Fibroblast of lung (primary cell): ENCODE measurements at regions not wholly inside any gene's neighbourhood (a gene's known extent, or its start where the extent isn't known, plus 50 kb on each side); places are given as distances from the start of the nearest gene placed in this dataset.

Experiments used
- DNase-seq, 2 donors: peaks; one replicate each; pipeline versions ENCODE4 v3.0.0 to v3.0.0-alpha.2; 2010; ENCODE audit warnings: low read depth in 2 of 2
- H2AFZ ChIP-seq: 2 replicates; pipeline ENCODE4 v1.5.1; 2012; ENCODE audit warnings: low read length, control low read depth, inconsistent platforms
- H3K27ac ChIP-seq: 2 replicates; pipeline ENCODE4 v1.5.1; 2011; ENCODE audit warnings: low read length, control low read depth; ENCODE audit not compliant: insufficient read depth
- H3K27me3 ChIP-seq: 2 replicates; pipeline ENCODE4 v1.5.1; 2011; ENCODE audit warnings: mild to moderate bottlenecking, low read length; ENCODE audit not compliant: control insufficient read depth, insufficient read depth
- H3K36me3 ChIP-seq: 2 replicates; pipeline ENCODE4 v1.5.1; 2011; ENCODE audit warnings: low read length; ENCODE audit not compliant: control insufficient read depth, insufficient read depth
- H3K4me1 ChIP-seq: 2 replicates; pipeline ENCODE4 v1.5.1; 2011; ENCODE audit warnings: low read length; ENCODE audit not compliant: control insufficient read depth, insufficient read depth; ENCODE audit errors: extremely low read depth
- H3K4me2 ChIP-seq: 2 replicates; pipeline ENCODE4 v1.5.1; 2011; ENCODE audit warnings: low read length, control low read depth; ENCODE audit not compliant: insufficient read depth; ENCODE audit errors: extremely low read depth
- H3K4me3 ChIP-seq, 4 experiments: fragments of 200-600 bp in 1 of 4; sonication (generic) in 1 of 4; replicated peaks in 1 of 4; 2 replicates each; pipeline ENCODE4 v1.5.1; 2011 to 2016; ENCODE audit warnings: low read length in 4 of 4, low read depth in 3 of 4, mild to moderate bottlenecking in 3 of 4, control low read depth in 2 of 4, inconsistent platforms in 1 of 4, mixed read lengths in 1 of 4; ENCODE audit not compliant: insufficient read depth in 1 of 4; ENCODE audit errors: control extremely low read depth in 1 of 4
- H3K79me2 ChIP-seq: 2 replicates; pipeline ENCODE4 v1.5.1; 2012; ENCODE audit warnings: mild to moderate bottlenecking, low read length, inconsistent platforms; ENCODE audit not compliant: control insufficient read depth, insufficient read depth
- H3K9ac ChIP-seq: 2 replicates; pipeline ENCODE4 v1.5.1; 2011; ENCODE audit warnings: mild to moderate bottlenecking, low read length, control low read depth; ENCODE audit not compliant: insufficient read depth
- H3K9me3 ChIP-seq: 2 replicates; pipeline ENCODE4 v1.5.1; 2012; ENCODE audit warnings: low read depth, low read length; ENCODE audit not compliant: control insufficient read depth, insufficient read depth
- H4K20me1 ChIP-seq: 2 replicates; pipeline ENCODE4 v1.5.1; 2011; ENCODE audit warnings: low read length; ENCODE audit not compliant: control insufficient read depth, insufficient read depth; ENCODE audit errors: extremely low read depth
- EZH2 ChIP-seq: IDR thresholded peaks from 2 replicates; pipeline ENCODE4 v1.5.1; 2012; ENCODE audit warnings: low read length, control low read depth, mild to moderate bottlenecking; ENCODE audit errors: missing control alignments
- TF ChIP-seq, protein P1 (sequence below), 2 donors: IDR thresholded peaks in 1 of 2; conservative IDR thresholded peaks in 1 of 2; 1 replicate in 1 of 2; 2 replicates in 1 of 2; pipeline ENCODE4 v1.5.1; 2011 to 2012; ENCODE audit warnings: low read length in 2 of 2, control low read depth in 1 of 2, inconsistent platforms in 1 of 2, low read depth in 1 of 2, mild to moderate bottlenecking in 1 of 2

DNA sequence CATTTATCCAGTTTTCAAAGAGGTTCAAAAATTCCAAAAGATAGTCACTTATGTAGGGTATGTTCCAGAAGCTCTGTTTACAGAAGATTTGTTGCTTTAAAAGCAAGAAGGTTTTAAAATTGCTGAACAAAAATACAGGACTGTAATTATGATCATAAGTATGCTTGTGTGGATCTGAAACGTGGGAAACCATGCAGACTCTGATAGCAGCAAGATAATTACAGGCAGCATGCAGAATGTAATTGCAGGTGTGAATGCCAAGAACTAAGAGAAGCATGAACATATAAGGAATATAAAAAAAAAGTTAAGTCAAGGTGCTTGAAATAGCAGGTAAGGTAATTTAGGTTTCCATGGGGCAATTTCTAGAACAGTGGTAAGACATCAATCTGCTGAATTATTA is 405.7 kb downstream of the ARL4A start:
- DNase-seq: no peak
- no peak overlapping the region for H2AFZ ChIP-seq
- TF ChIP-seq, protein P1, sequence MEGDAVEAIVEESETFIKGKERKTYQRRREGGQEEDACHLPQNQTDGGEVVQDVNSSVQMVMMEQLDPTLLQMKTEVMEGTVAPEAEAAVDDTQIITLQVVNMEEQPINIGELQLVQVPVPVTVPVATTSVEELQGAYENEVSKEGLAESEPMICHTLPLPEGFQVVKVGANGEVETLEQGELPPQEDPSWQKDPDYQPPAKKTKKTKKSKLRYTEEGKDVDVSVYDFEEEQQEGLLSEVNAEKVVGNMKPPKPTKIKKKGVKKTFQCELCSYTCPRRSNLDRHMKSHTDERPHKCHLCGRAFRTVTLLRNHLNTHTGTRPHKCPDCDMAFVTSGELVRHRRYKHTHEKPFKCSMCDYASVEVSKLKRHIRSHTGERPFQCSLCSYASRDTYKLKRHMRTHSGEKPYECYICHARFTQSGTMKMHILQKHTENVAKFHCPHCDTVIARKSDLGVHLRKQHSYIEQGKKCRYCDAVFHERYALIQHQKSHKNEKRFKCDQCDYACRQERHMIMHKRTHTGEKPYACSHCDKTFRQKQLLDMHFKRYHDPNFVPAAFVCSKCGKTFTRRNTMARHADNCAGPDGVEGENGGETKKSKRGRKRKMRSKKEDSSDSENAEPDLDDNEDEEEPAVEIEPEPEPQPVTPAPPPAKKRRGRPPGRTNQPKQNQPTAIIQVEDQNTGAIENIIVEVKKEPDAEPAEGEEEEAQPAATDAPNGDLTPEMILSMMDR (conservative IDR thresholded peaks at IDR 0.05 in 1 of 2, IDR thresholded peaks at IDR 0.05 in 1 of 2; ENCODE audit: low read depth in 1 of 2, low read length in 2 of 2): no peak
- TF ChIP-seq EZH2: no peak
- H4K20me1 ChIP-seq: no peaks in the 10 kb centered on the region
- no peak overlapping the region for H3K4me3 ChIP-seq
- H3K4me1 ChIP-seq: no peaks in the 10 kb centered on the region
- H3K27me3 ChIP-seq: no peaks in the 10 kb centered on the region
- no peaks in the 10 kb centered on the region for H3K9me3 ChIP-seq
- no peaks in the 10 kb centered on the region for H3K79me2 ChIP-seq
- H3K9ac ChIP-seq: no peak overlapping the region
- H3K27ac ChIP-seq: no peak overlapping the region
- no peak overlapping the region for H3K4me2 ChIP-seq
- no peaks in the 10 kb centered on the region for H3K36me3 ChIP-seq

DNA sequence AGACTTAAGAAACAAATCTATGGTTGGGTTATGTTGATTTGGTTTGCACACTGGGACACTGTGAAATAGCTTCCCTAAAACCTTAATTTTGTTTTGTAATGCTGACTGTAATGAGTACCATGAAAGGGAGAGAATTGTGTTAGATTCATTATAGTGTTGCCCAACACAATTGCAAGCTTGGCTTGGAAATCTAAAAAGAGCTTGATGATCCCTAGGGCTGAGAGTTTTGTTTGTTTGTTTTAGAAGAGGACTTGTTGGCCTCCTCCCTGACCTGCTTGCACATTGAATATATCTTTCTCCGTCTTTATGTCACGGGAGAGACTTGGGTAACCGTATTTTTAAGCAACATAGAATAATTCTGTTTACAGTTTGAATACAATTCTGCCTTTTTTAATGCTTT is 410.1 kb downstream of the ARL4A start:
- peak in 1 of 2 donors; percentile 72 for DNase-seq
- no peak for TF ChIP-seq EZH2
- TF ChIP-seq, protein P1 (conservative IDR thresholded peaks at IDR 0.05 in 1 of 2, IDR thresholded peaks at IDR 0.05 in 1 of 2; ENCODE audit: low read depth in 1 of 2, low read length in 2 of 2): no peak
- Histone ChIP-seq H3K4me3 (no peak overlapping the region), H3K9ac (no peak overlapping the region), H3K4me2 (no peak overlapping the region), H3K9me3 (no peaks in the 10 kb centered on the region), H2AFZ (no peak overlapping the region), H3K36me3 (no peaks in the 10 kb centered on the region), H3K79me2 (no peaks in the 10 kb centered on the region), H3K27ac (no peak overlapping the region), H3K27me3 (no peaks in the 10 kb centered on the region), H3K4me1 (no peaks in the 10 kb centered on the region), H4K20me1 (no peaks in the 10 kb centered on the region)

DNA sequence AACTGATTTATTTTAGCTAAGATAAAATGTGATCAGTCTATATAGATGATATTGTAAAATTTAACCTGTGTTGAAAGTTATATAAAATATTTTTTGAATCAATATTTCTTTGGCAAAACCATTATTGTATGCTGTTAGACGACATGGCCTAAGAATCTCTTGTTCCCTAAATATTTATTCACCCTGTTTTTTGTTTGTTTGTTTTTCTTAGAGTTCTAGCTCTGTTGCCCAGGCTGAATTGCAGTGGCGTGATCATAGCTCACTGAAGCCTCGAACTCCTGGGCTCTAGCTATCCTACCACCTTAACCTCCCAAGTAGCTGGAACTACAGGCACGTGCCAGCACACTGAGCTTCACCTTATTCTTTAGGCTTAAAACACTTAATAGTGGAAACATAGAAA is 410.7 kb downstream of the ARL4A start:
- H3K27ac ChIP-seq: no peak overlapping the region
- TF ChIP-seq, protein P1 (conservative IDR thresholded peaks at IDR 0.05 in 1 of 2, IDR thresholded peaks at IDR 0.05 in 1 of 2; ENCODE audit: low read depth in 1 of 2, low read length in 2 of 2): no peak
- no peak overlapping the region for H3K4me3 ChIP-seq
- no peaks in the 10 kb centered on the region for H3K4me1 ChIP-seq
- H2AFZ ChIP-seq: no peak overlapping the region
- H3K4me2 ChIP-seq: no peak overlapping the region
- H3K27me3 ChIP-seq: no peaks in the 10 kb centered on the region
- no peaks in the 10 kb centered on the region for H3K79me2 ChIP-seq
- no peak overlapping the region for H3K9ac ChIP-seq
- H3K36me3 ChIP-seq: no peaks in the 10 kb centered on the region
- DNase-seq: no peak
- H4K20me1 ChIP-seq: no peaks in the 10 kb centered on the region
- H3K9me3 ChIP-seq: no peaks in the 10 kb centered on the region
